ENCODE measurements at regions not wholly inside any gene's neighbourhood (a gene's known extent, or its start where the extent isn't known, plus 50 kb on each side); places are given as distances from the start of the nearest gene placed in this dataset.

DNA sequence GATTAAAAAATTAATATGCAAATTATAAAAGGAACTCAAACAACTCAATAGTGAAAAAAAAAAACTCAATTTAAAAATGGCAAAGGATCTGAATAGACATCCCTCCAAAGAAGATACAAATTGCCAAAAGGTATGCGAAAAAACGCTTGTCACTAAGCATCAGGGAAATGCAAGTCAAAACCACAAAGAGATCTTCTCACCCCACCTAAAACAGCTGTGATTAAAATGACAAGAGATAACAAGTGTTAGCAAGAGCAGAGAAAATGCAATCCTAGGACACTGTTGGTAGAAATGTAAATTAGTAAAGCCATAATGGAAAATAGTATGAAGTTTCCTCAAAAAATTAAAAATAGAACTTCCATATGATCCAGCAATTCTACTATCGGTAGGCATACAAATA, 166.3 kb upstream of the ZC3H12C start:
- TF ChIP-seq, protein P1, sequence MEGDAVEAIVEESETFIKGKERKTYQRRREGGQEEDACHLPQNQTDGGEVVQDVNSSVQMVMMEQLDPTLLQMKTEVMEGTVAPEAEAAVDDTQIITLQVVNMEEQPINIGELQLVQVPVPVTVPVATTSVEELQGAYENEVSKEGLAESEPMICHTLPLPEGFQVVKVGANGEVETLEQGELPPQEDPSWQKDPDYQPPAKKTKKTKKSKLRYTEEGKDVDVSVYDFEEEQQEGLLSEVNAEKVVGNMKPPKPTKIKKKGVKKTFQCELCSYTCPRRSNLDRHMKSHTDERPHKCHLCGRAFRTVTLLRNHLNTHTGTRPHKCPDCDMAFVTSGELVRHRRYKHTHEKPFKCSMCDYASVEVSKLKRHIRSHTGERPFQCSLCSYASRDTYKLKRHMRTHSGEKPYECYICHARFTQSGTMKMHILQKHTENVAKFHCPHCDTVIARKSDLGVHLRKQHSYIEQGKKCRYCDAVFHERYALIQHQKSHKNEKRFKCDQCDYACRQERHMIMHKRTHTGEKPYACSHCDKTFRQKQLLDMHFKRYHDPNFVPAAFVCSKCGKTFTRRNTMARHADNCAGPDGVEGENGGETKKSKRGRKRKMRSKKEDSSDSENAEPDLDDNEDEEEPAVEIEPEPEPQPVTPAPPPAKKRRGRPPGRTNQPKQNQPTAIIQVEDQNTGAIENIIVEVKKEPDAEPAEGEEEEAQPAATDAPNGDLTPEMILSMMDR (optimal IDR thresholded peaks at IDR 0.05 in 1 of 3, IDR thresholded peaks at IDR 0.05 in 1 of 3, conservative IDR thresholded peaks at IDR 0.05 in 1 of 3; ENCODE audit: extremely low read depth in 1 of 3, insufficient read depth in 2 of 3, low read length in 3 of 3) = no peak
- TF ChIP-seq EZH2 (IDR thresholded peaks at IDR 0.05; ENCODE audit: low read length) = no peak
